A673 (cell line): ENCODE measurements at regions not wholly inside any gene's neighbourhood (a gene's known extent, or its start where the extent isn't known, plus 50 kb on each side); places are given as distances from the start of the nearest gene placed in this dataset.

ENCODE experiments used
- CTCF ChIP-seq: fragments of 300-800, 200-600 bp; sonication (generic); conservative IDR thresholded peaks from 2 replicates; pipeline ENCODE4 v1.5.1; 2017; ENCODE audit warnings: low read depth, mild to moderate bottlenecking, antibody characterized with exemption, low read length, moderate library complexity, mixed read lengths
- EZH2 ChIP-seq: fragments of 200-600 bp; sonication (generic); IDR thresholded peaks from 2 replicates; pipeline ENCODE4 v1.6.1; 2017; ENCODE audit warnings: borderline replicate concordance, low read depth, mild to moderate bottlenecking, mixed read lengths, antibody characterized with exemption, low read length; ENCODE audit not compliant: poor library complexity, severe bottlenecking

GRCh38 chr17:68809148-68809547 is 146.0 kb downstream of the ABCA8 start:
- no peak for TF ChIP-seq EZH2
- no peak for TF ChIP-seq CTCF
